Prostate gland (tissue), 2 donors: ENCODE measurements at regions not wholly inside any gene's neighbourhood (a gene's known extent, or its start where the extent isn't known, plus 50 kb on each side); places are given as distances from the start of the nearest gene placed in this dataset.

Source experiments
- DNase-seq: peaks from one replicate; pipeline ENCODE4 v3.0.0-alpha.2; 2019; ENCODE audit warnings: low spot score
- H3K27ac ChIP-seq, 2 donors: fragments of 200-600 bp; sonication (generic); 2 replicates each; pipeline ENCODE4 v1.5.1; 2017 to 2019
- H3K27me3 ChIP-seq: fragments of 200-600 bp; sonication (generic); replicated peaks from 2 replicates; pipeline ENCODE4 v1.5.1; 2019; ENCODE audit not compliant: insufficient read depth
- H3K36me3 ChIP-seq, 2 donors: fragments of 200-600 bp; sonication (generic); 1 replicate in 1 of 2; 2 replicates in 1 of 2; pipeline versions ENCODE4 v1.5.1 to v1.8.1; 2017 to 2019
- H3K4me1 ChIP-seq: fragments of 200-600 bp; sonication (generic); replicated peaks from 2 replicates; pipeline ENCODE4 v1.5.1; 2019
- H3K4me3 ChIP-seq, 2 donors: fragments of 200-600 bp; sonication (generic); 2 replicates each; pipeline ENCODE4 v1.5.1; 2017 to 2019
- H3K9me3 ChIP-seq: fragments of 200-600 bp; sonication (generic); 2 replicates; pipeline ENCODE4 v1.5.1; 2017
- POLR2A ChIP-seq: fragments of 450-650 bp; IDR thresholded peaks from one replicate; pipeline ENCODE4 v1.6.1; 2016; ENCODE audit warnings: antibody characterized with exemption, mild to moderate bottlenecking
- POLR2AphosphoS5 ChIP-seq: sonication (generic); formaldehyde crosslinking; IDR thresholded peaks from one replicate; pipeline ENCODE4 v1.6.1; 2017; ENCODE audit warnings: antibody characterized with exemption
- WGBS: methylation state at CpG from one replicate; pipeline ENCODE4 v1.1.5; 2018; 5-methylcytosine and 5-hydroxymethylcytosine counted together
- intact Hi-C: fragments of 100-400 bp; cut with DNase I; formaldehyde crosslinking; loops from one replicate; pipeline ENCODE4 v1.14.2; 2022
- TF ChIP-seq, protein P1 (sequence below), 4 experiments: fragments of 200-600 bp in 2 of 4; fragments of 450-650 bp in 2 of 4; sonication (generic) in 2 of 4; IDR thresholded peaks; 1 replicate in 3 of 4; 2 replicates in 1 of 4; pipeline ENCODE4 v1.5.1; 2016 to 2019; ENCODE audit warnings: antibody characterized with exemption in 4 of 4, mild to moderate bottlenecking in 2 of 4, moderate library complexity in 2 of 4

DNA sequence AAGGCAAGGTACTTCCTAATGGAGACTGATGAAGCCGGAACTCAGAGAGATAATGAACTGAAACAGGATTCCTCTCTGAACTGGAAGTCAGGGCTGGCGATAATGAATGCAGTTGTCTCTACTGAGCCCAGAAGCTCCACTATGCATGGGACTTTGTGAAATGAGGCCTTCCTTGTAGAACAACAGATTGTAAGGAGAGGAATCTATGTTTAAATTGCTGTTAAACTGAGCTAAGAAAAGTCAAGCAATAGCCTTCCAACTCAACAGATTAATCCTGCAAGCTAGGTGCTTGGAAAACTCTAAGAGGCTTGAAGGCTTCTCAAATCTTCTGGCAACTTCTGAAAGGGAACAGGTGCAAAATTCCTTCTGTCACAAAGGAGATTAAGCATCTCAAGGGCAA, 119.5 kb upstream of the ARHGAP5 start:
- no peaks in the 10 kb centered on the region for H3K9me3 ChIP-seq
- H3K4me3 ChIP-seq = no peak overlapping the region
- intact Hi-C loops = no loop called here
- H3K27me3 ChIP-seq = no peaks in the 10 kb centered on the region
- no peak overlapping the region for H3K27ac ChIP-seq
- WGBS = 93% methylated on average over 2 of the region's 2 CpGs
- no peaks in the 10 kb centered on the region for H3K36me3 ChIP-seq
- TF ChIP-seq, protein P1, sequence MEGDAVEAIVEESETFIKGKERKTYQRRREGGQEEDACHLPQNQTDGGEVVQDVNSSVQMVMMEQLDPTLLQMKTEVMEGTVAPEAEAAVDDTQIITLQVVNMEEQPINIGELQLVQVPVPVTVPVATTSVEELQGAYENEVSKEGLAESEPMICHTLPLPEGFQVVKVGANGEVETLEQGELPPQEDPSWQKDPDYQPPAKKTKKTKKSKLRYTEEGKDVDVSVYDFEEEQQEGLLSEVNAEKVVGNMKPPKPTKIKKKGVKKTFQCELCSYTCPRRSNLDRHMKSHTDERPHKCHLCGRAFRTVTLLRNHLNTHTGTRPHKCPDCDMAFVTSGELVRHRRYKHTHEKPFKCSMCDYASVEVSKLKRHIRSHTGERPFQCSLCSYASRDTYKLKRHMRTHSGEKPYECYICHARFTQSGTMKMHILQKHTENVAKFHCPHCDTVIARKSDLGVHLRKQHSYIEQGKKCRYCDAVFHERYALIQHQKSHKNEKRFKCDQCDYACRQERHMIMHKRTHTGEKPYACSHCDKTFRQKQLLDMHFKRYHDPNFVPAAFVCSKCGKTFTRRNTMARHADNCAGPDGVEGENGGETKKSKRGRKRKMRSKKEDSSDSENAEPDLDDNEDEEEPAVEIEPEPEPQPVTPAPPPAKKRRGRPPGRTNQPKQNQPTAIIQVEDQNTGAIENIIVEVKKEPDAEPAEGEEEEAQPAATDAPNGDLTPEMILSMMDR (IDR thresholded peaks at IDR 0.05) = no peak
- no peak for TF ChIP-seq POLR2A
- no peak for TF ChIP-seq POLR2AphosphoS5
- no peaks in the 10 kb centered on the region for H3K4me1 ChIP-seq
- DNase-seq = no peak

DNA sequence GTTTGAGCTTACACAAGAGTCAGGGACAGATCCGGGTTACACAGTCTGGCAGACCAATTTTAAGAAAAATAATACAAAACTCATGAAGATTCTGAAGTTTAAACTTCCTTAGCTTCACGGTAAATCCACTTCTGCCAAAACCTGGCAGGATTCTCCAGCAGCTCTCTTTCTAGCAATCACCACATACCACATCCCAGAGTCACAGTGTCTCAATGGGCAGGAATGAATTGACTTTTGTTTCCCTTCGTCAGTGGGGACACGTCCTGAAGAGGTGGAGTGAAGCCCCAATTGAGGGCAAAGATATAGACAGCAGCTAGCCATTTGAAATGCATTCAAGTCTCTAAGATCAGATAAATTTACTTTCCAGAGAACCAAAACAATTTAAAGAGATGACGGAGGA, 117.1 kb upstream of the ARHGAP5 start:
- Histone ChIP-seq H3K9me3 (no peaks in the 10 kb centered on the region), H3K4me3 (no peak overlapping the region), H3K36me3 (no peaks in the 10 kb centered on the region), H3K4me1 (no peaks in the 10 kb centered on the region), H3K27me3 (no peaks in the 10 kb centered on the region), H3K27ac (no peak overlapping the region)
- TF ChIP-seq, protein P1 (IDR thresholded peaks at IDR 0.05) = no peak
- TF ChIP-seq POLR2AphosphoS5 (no peak), POLR2A (no peak)
- DNase-seq = no peak
- 76% methylated on average over 5 of the region's 5 CpGs for WGBS
- intact Hi-C loops = no loop called here

DNA sequence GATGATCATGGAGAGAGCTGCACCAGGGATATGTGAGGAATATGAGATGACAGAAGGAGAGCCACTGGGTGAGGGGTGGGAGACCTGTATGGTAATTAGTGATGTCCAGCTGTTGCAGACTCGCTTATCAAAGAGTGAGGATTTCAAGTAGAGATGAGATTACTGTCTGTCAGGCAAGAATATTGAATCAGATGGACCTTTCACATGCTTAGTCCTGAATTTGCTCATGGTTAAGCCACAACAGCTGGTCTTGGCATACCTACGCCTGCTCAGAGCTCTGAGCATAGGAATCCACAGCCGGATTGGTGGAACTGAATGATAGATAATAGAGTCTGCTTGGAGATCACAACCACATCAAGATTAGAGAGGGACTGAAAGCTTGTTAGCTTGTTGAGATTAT, 115.2 kb upstream of the ARHGAP5 start:
- TF ChIP-seq POLR2AphosphoS5 (no peak), POLR2A (no peak)
- TF ChIP-seq, protein P1 (IDR thresholded peaks at IDR 0.05) = no peak
- WGBS = 92% methylated on average over 3 of the region's 3 CpGs
- no peaks in the 10 kb centered on the region for H3K9me3 ChIP-seq
- H3K27ac ChIP-seq = no peak overlapping the region
- no peak overlapping the region for H3K4me3 ChIP-seq
- H3K36me3 ChIP-seq = no peaks in the 10 kb centered on the region
- H3K27me3 ChIP-seq = no peaks in the 10 kb centered on the region
- H3K4me1 ChIP-seq = no peaks in the 10 kb centered on the region
- intact Hi-C loops = no loop called here
- DNase-seq = no peak

DNA sequence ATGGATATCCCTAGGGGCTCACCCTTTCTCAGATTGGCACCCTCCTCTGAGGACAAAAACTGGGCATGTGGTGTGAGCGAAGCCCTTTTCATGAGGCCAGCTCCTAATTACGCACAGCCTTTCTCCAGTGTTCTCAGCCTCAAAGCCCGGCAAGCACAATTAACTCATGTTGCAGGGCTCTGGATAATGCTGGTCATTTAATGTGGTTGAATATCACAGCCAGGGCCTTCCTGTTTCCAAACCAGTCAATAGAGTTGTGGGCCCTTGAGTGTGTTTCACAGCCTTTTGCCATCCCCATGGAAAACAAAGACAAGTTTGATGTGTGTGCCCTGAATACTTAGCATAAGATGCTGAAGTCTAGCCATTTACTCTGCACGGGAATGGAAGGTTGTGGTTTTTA, 114.2 kb upstream of the ARHGAP5 start:
- H3K9me3 ChIP-seq = no peaks in the 10 kb centered on the region
- whole genome bisulfite sequencing = 100% methylated on average over 4 of the region's 4 CpGs
- no peak overlapping the region for H3K4me3 ChIP-seq
- no peak overlapping the region for H3K27ac ChIP-seq
- H3K4me1 ChIP-seq = no peaks in the 10 kb centered on the region
- no peaks in the 10 kb centered on the region for H3K36me3 ChIP-seq
- no peaks in the 10 kb centered on the region for H3K27me3 ChIP-seq
- intact Hi-C loops = no loop called here
- TF ChIP-seq POLR2A (no peak), POLR2AphosphoS5 (no peak)
- TF ChIP-seq, protein P1 (IDR thresholded peaks at IDR 0.05) = no peak
- no peak for DNase-seq

DNA sequence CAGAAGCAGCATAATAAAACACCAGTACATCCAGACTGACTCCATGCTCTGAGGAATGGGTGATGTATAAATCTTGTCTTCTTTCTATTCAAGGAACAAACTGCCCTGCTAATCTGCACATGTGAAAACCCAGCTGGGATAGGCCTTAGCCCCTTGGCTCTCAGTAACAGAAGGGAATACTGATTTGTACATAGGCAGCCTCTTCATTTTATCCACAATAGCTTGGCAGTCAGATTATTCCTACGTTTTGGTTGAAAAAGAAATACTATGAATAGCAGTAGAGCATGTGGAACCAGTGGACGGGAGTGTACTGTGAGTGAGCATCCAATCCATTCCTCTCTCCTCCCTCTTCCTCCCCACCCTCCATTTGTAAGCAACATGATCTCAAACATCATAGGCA, 113.5 kb upstream of the ARHGAP5 start:
- no peaks in the 10 kb centered on the region for H3K36me3 ChIP-seq
- no peaks in the 10 kb centered on the region for H3K27me3 ChIP-seq
- TF ChIP-seq POLR2A (no peak), POLR2AphosphoS5 (no peak)
- TF ChIP-seq, protein P1 (IDR thresholded peaks at IDR 0.05) = no peak
- no peak overlapping the region for H3K27ac ChIP-seq
- H3K4me1 ChIP-seq = no peaks in the 10 kb centered on the region
- no peak for DNase-seq
- H3K4me3 ChIP-seq = no peak overlapping the region
- 83% methylated on average over 2 of the region's 2 CpGs for WGBS
- no peaks in the 10 kb centered on the region for H3K9me3 ChIP-seq
- intact Hi-C loops = no loop called here
